GM12864 (cell line): ENCODE measurements at regions not wholly inside any gene's neighbourhood (a gene's known extent, or its start where the extent isn't known, plus 50 kb on each side); places are given as distances from the start of the nearest gene placed in this dataset.

Experiments used
- DNase-seq: peaks from one replicate; pipeline ENCODE4 v3.0.0-alpha.2; 2011; ENCODE audit warnings: low read depth
- H3K4me3 ChIP-seq: 2 replicates; pipeline ENCODE4 v1.5.1; 2011; ENCODE audit warnings: mild to moderate bottlenecking, low read depth, low read length, control low read depth
- CTCF ChIP-seq: IDR thresholded peaks from 2 replicates; pipeline ENCODE4 v1.5.1; 2011; ENCODE audit warnings: low read depth, mild to moderate bottlenecking, moderate library complexity, low read length, control low read depth, inconsistent platforms; ENCODE audit errors: missing control alignments

- H3K4me3 ChIP-seq = no peak overlapping the region
- TF ChIP-seq CTCF = no peak
- no peak for DNase-seq
Measured at GRCh38 chr16:79848719-79849118, 248.2 kb upstream of the MAF start.

GRCh38 chr16:79847569-79847968 lies 247.0 kb upstream of the MAF start:
- H3K4me3 ChIP-seq = no peak overlapping the region
- TF ChIP-seq CTCF = no peak
- no peak for DNase-seq

GRCh38 chr16:79847101-79847500 lies 246.6 kb upstream of the MAF start:
- no peak for DNase-seq
- TF ChIP-seq CTCF = no peak
- no peak overlapping the region for H3K4me3 ChIP-seq

DNA sequence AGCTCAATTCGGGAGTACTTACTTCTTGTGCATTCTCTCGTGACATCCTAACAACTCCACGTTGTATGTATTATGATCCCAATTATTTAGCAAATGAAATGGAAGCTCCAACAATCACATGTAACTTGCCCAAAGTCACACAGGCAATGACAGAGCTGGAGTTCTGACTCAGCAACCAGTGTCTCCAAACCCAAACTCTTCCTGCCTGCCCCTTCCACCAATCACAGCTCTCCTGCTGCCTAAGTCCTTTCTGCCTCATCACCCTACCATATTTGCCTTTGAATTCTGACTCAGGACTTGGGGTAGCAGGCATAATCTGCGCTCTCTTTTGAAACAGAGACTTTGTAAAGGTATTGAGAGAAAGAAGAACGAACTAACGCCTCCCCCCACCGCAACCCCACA lies 245.2 kb upstream of the MAF start:
- no peak for TF ChIP-seq CTCF
- no peak overlapping the region for H3K4me3 ChIP-seq
- DNase-seq = peak; percentile 3

GRCh38 chr16:79845033-79845733 lies 244.6 kb upstream of the MAF start:
- no peak overlapping the region for H3K4me3 ChIP-seq
- no peak for TF ChIP-seq CTCF

DNA sequence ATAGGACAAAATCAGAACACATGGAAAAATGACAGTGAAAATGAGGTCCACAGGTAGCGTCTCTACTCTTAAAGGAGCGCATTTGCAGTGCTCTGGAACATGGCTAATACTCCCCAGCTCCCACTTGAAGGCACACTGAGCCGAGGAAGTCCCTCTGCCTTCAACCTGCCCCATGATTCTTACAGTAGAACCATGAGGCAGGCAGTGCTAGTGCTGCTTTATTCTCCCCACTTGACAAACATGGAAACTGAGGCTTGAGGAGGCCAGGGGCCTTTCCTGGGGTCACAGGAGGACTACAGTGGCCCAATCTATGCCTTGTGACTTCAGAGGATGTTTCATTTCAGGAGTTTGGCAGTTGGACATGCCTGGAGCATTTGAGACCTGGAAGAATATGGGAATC lies 244.1 kb upstream of the MAF start:
- no peak for TF ChIP-seq CTCF
- DNase-seq = no peak

More at GRCh38 chr16:79845033-79845733, 244.6 kb upstream of the MAF start:
- DNase-seq = peak; percentile 49

GRCh38 chr16:79843631-79844043 lies 243.1 kb upstream of the MAF start:
- H3K4me3 ChIP-seq = no peak overlapping the region
- peak; percentile 4 for DNase-seq
- TF ChIP-seq CTCF = no peak

More for the DNA sequence above, 244.1 kb upstream of the MAF start:
- no peak overlapping the region for H3K4me3 ChIP-seq
